GM12878 (cell line): ENCODE measurements at regions not wholly inside any gene's neighbourhood (a gene's known extent, or its start where the extent isn't known, plus 50 kb on each side); places are given as distances from the start of the nearest gene placed in this dataset.

Experiments
- ATAC-seq: fragments of 200-7000 bp; cut with Tn5 transposase; 3 replicates; pipeline ENCODE4 v1.9.1; 2020; ENCODE audit warnings: mild to moderate bottlenecking, moderate library complexity
- BruUV-seq: library from RNA; stranded (reverse); fragments of 400-500 nt; replicated peaks from 2 replicates; lab custom pipeline; 2021; lab: Mats Ljungman, UMichigan
- CTCF ChIA-PET: fragments of 300-600 bp; sonication (Branson Sonifier 250); formaldehyde crosslinking; extraction: SDS; loops from one replicate; lab custom pipeline; 2021; ENCODE audit warnings: inconsistent platforms; lab: Yijun Ruan, JAX
- POLR2A ChIA-PET: fragments of 350-600 bp; formaldehyde crosslinking; extraction: SDS; loops from one replicate; lab custom pipeline; 2021; ENCODE audit warnings: inconsistent platforms; lab: Charles Lee
- RAD21 ChIA-PET: fragments of 300-600 bp; sonication (Branson Sonifier 250); formaldehyde crosslinking; loops from one replicate; lab custom pipeline; 2023; ENCODE audit warnings: antibody characterized with exemption; ENCODE audit not compliant: unreplicated experiment; lab: Charles Lee
- SMC1A ChIA-PET: fragments of 300-600 bp; sonication (Branson Sonifier 250); formaldehyde crosslinking; loops from one replicate; lab custom pipeline; 2023; ENCODE audit not compliant: unreplicated experiment, uncharacterized antibody; lab: Charles Lee
- DNase-seq: peaks from one replicate; pipeline ENCODE4 v3.0.0-alpha.2; 2011; ENCODE audit warnings: low read depth, low spot score
- FAIRE-seq: peaks from 3 replicates; lab custom pipeline; 2011; peaks lifted over from hg19 to GRCh38; lab: Jason Lieb, UNC
- H2AFZ ChIP-seq: 2 replicates; pipeline ENCODE4 v1.6.0; 2011; ENCODE audit warnings: low read depth, low read length, control low read depth; ENCODE audit not compliant: control insufficient read depth
- H3K27ac ChIP-seq: 2 replicates; pipeline ENCODE4 v1.5.1; 2011; ENCODE audit warnings: control low read depth; ENCODE audit not compliant: control insufficient read depth, insufficient read depth
- H3K27me3 ChIP-seq, 2 experiments: replicated peaks in 1 of 2; 2 replicates each; pipeline versions ENCODE4 v1.6.0 to v1.6.1; 2011; ENCODE audit warnings: low read length in 1 of 2; ENCODE audit not compliant: control insufficient read depth in 2 of 2, insufficient read depth in 2 of 2
- H3K36me3 ChIP-seq, 2 experiments: 2 replicates each; pipeline ENCODE4 v1.5.1; 2011; ENCODE audit warnings: low read length in 1 of 2; ENCODE audit not compliant: control insufficient read depth in 2 of 2, insufficient read depth in 2 of 2
- H3K4me1 ChIP-seq: 2 replicates; pipeline ENCODE4 v1.6.1; 2011; ENCODE audit warnings: mild to moderate bottlenecking, low read length, moderate library complexity, mixed read lengths; ENCODE audit not compliant: control insufficient read depth, insufficient read depth
- H3K4me2 ChIP-seq: 2 replicates; pipeline ENCODE4 v1.6.0; 2011; ENCODE audit warnings: control low read depth; ENCODE audit not compliant: control insufficient read depth, insufficient read depth
- H3K4me3 ChIP-seq: fragments of 200-600 bp; sonication (generic); 2 replicates; pipeline ENCODE4 v1.5.1; 2016
- H3K79me2 ChIP-seq: 2 replicates; pipeline ENCODE4 v1.6.0; 2011; ENCODE audit warnings: low read length; ENCODE audit not compliant: control insufficient read depth, insufficient read depth
- H3K9ac ChIP-seq: 2 replicates; pipeline ENCODE4 v1.8.0; 2011; ENCODE audit warnings: low read length, control low read depth, mixed read lengths; ENCODE audit not compliant: control insufficient read depth, insufficient read depth
- H3K9me3 ChIP-seq: replicated peaks from 3 replicates; pipeline ENCODE4 v1.5.1; 2011; ENCODE audit warnings: mild to moderate bottlenecking, low read length; ENCODE audit not compliant: control insufficient read depth, insufficient read depth
- H4K20me1 ChIP-seq: 2 replicates; pipeline ENCODE4 v1.6.0; 2011; ENCODE audit not compliant: control insufficient read depth, insufficient read depth
- EGR1 ChIP-seq, 2 experiments: IDR thresholded peaks; 1 replicate in 1 of 2; 2 replicates in 1 of 2; pipeline ENCODE4 v1.6.1; 2011 to 2012; ENCODE audit warnings: low read depth in 2 of 2, low read length in 2 of 2, borderline replicate concordance in 1 of 2, mild to moderate bottlenecking in 1 of 2, moderate library complexity in 1 of 2
- ELK1 ChIP-seq: IDR thresholded peaks from 2 replicates; pipeline ENCODE4 v1.6.1; 2012; ENCODE audit warnings: low read depth, low read length, improper control_type of control experiment
- MLLT1 ChIP-seq: fragments of 450-650 bp; IDR thresholded peaks from 2 replicates; pipeline ENCODE4 v1.6.1; 2016; ENCODE audit warnings: mild to moderate bottlenecking
- NR2C2 ChIP-seq: IDR thresholded peaks from 2 replicates; pipeline ENCODE4 v1.6.1; 2011; ENCODE audit warnings: borderline replicate concordance, low read depth; ENCODE audit not compliant: control insufficient read depth, insufficient read length
- SMAD1 ChIP-seq: fragments of 450-650 bp; IDR thresholded peaks from 2 replicates; pipeline ENCODE4 v1.6.1; 2018; ENCODE audit warnings: mild to moderate bottlenecking, low read depth; ENCODE audit not compliant: partially characterized antibody
- SREBF2 ChIP-seq: IDR thresholded peaks from 2 replicates; pipeline ENCODE4 v1.6.1; 2012; ENCODE audit warnings: mild to moderate bottlenecking, low read length
- STAT1 ChIP-seq: fragments of 450-650 bp; conservative IDR thresholded peaks from 2 replicates; pipeline ENCODE4 v1.6.1; 2014; ENCODE audit warnings: antibody characterized with exemption, mild to moderate bottlenecking
- YY1 ChIP-seq: IDR thresholded peaks from 2 replicates; pipeline ENCODE4 v1.6.1; 2011; ENCODE audit warnings: low read depth, mild to moderate bottlenecking, low read length
- ZBTB33 ChIP-seq: fragments of 450-650 bp; IDR thresholded peaks from 2 replicates; pipeline ENCODE4 v1.6.1; 2017; ENCODE audit warnings: mild to moderate bottlenecking
- ZNF384 ChIP-seq: IDR thresholded peaks from 2 replicates; pipeline ENCODE4 v1.6.1; 2012; ENCODE audit warnings: low read depth, mild to moderate bottlenecking, low read length, improper control_type of control experiment, borderline replicate concordance
- WGBS: methylation state at CpG from one replicate; pipeline ENCODE4 v1.1.6; 2016; ENCODE audit warnings: low lambda C conversion rate; ENCODE audit not compliant: insufficient replicate concordance, insufficient coverage; ENCODE audit errors: missing lambda C conversion rate; 5-methylcytosine and 5-hydroxymethylcytosine counted together
- in situ Hi-C: fragments of 300-500 bp; cut with MboI; formaldehyde crosslinking; loops from 9 replicates; pipeline ENCODE4 v1.14.3; 2018; ENCODE audit warnings: mixed read lengths
- intact Hi-C: fragments of 100-400 bp; cut with micrococcal nuclease; formaldehyde crosslinking; loops from one replicate; pipeline ENCODE4 v1.14.2; 2022; ENCODE audit not compliant: unreplicated experiment

GRCh38 chr14:106390401-106390800 is 864.0 kb downstream of the TMEM121 start:
- CTCF ChIA-PET: interaction anchor here (1.0 to 3.5 kb wide), 3 partner anchors 12 to 27 kb away, joined by 3 to 9 read pairs (median 8); no protein-coding TSS in a partner anchor
- intact Hi-C loops: no loop called here
- no peaks in the 10 kb centered on the region for H3K4me1 ChIP-seq
- H3K79me2 ChIP-seq: no peaks in the 10 kb centered on the region
- H3K9ac ChIP-seq: no peak overlapping the region
- in situ Hi-C loops: no loop called here
- H3K36me3 ChIP-seq: no peaks in the 10 kb centered on the region
- no TSS peak for BruUV-seq
- POLR2A ChIA-PET: no interaction called here
- RAD21 ChIA-PET: no interaction called here
- 0 out of 2 replicates have a peak, but pooled peaks cover 2% of the 10 kb centered on the region for H4K20me1 ChIP-seq
- H2AFZ ChIP-seq: no peak overlapping the region
- H3K27ac ChIP-seq: no peak overlapping the region
- ATAC-seq (no peak), DNase-seq (no peak), FAIRE-seq (no peak)
- H3K4me2 ChIP-seq: no peak overlapping the region
- no peak for TF ChIP-seq ZNF384
- TF ChIP-seq YY1: no peak
- no peaks in the 10 kb centered on the region for H3K9me3 ChIP-seq
- SMC1A ChIA-PET: no interaction called here
- 58% methylated on average over 5 of the region's 6 CpGs for whole genome bisulfite sequencing
- H3K27me3 ChIP-seq: peaks cover 0 to 3% of the 10 kb centered on the region in 2 experiments; a peak in 1 of 4 replicates
- H3K4me3 ChIP-seq: no peak overlapping the region

GRCh38 chr14:106390947-106391346 is 864.6 kb downstream of the TMEM121 start:
- ATAC-seq: no peak
- Histone ChIP-seq H3K4me1 (no peaks in the 10 kb centered on the region), H3K9ac (no peak overlapping the region), H3K4me2 (no peak overlapping the region)
- CTCF ChIA-PET: interaction anchor here (1.0 to 3.5 kb wide), 2 partner anchors 17 to 27 kb away, joined by 5 to 9 read pairs; no protein-coding TSS in a partner anchor
- DNase-seq: no peak
- TF ChIP-seq STAT1 (no peak), SMAD1 (no peak), ELK1 (no peak), EGR1 (IDR thresholded peaks at IDR 0.05; ENCODE audit: borderline replicate concordance in 1 of 2, low read depth in 2 of 2, low read length in 2 of 2) (no peak), ZBTB33 (no peak), NR2C2 (no peak), MLLT1 (no peak), SREBF2 (no peak)
- TF ChIP-seq, all 136 proteins: peak for 0
- SMC1A ChIA-PET: no interaction called here
- 0 out of 2 replicates have a peak, but pooled peaks cover 2% of the 10 kb centered on the region for H4K20me1 ChIP-seq
- no TSS peak for BruUV-seq
- peaks cover 0 to 3% of the 10 kb centered on the region in 2 experiments; a peak in 2 of 4 replicates for H3K27me3 ChIP-seq
- RAD21 ChIA-PET: no interaction called here
- no peak overlapping the region for H3K27ac ChIP-seq
- H2AFZ ChIP-seq: no peak overlapping the region
- no peaks in the 10 kb centered on the region for H3K36me3 ChIP-seq
- H3K4me3 ChIP-seq: no peak overlapping the region
- POLR2A ChIA-PET: no interaction called here
- intact Hi-C loops: no loop called here
- H3K79me2 ChIP-seq: no peaks in the 10 kb centered on the region
- no peak for FAIRE-seq
- H3K9me3 ChIP-seq: no peaks in the 10 kb centered on the region
- in situ Hi-C loops: no loop called here
- 28% methylated on average over 6 of the region's 6 CpGs for WGBS
